ENCODE measurements at regions not wholly inside any gene's neighbourhood (a gene's known extent, or its start where the extent isn't known, plus 50 kb on each side); places are given as distances from the start of the nearest gene placed in this dataset.

DNA sequence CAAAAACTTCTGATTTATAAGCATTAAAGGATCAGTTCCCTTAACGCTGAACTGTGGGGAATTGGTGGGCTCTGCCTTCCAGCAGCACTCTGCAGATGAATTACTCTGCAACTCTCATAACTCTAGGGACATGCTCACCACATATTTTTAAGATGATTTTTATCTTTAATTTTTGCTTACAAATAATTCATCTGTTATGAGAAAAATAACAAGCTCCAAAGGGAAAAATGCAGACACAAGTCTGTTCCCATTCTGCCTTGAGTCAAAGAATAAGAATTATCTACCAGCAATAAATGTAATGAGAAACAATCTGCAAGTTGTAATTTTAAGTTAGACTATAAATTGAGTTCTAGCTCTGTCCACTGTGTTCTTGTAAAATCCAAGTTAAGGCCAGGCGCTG, 133.1 kb upstream of the MDM1 start:
- Histone ChIP-seq H3K36me3 (ENCODE audit: control insufficient read depth in 2 of 2, insufficient read depth in 1 of 2, low read length in 2 of 2) (no peaks in the 10 kb centered on the region), H3K9me3 (ENCODE audit: control insufficient read depth, insufficient read depth, low read depth, low read length) (no peaks in the 10 kb centered on the region), H3K4me1 (ENCODE audit: control insufficient read depth, insufficient read depth, low read length) (no peaks in the 10 kb centered on the region), H3K4me3 (ENCODE audit: low read depth, low read length) (no peak overlapping the region), H3K27ac (ENCODE audit: extremely low read depth, low read depth, low read length) (no peak overlapping the region)
- CTCF ChIA-PET = interaction anchor here (0.7 kb wide), 1 partner anchor 11 kb away, joined by 3 read pairs; no protein-coding TSS in a partner anchor
- POLR2A ChIA-PET = no interaction called here
- no peak for TF ChIP-seq ZNF292 (tag by site-specific recombination; IDR thresholded peaks at IDR 0.05; ENCODE audit: borderline replicate concordance, low read depth)
- TF ChIP-seq, protein P1, sequence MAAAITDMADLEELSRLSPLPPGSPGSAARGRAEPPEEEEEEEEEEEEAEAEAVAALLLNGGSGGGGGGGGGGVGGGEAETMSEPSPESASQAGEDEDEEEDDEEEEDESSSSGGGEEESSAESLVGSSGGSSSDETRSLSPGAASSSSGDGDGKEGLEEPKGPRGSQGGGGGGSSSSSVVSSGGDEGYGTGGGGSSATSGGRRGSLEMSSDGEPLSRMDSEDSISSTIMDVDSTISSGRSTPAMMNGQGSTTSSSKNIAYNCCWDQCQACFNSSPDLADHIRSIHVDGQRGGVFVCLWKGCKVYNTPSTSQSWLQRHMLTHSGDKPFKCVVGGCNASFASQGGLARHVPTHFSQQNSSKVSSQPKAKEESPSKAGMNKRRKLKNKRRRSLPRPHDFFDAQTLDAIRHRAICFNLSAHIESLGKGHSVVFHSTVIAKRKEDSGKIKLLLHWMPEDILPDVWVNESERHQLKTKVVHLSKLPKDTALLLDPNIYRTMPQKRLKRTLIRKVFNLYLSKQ (tag by site-specific recombination; IDR thresholded peaks at IDR 0.05; ENCODE audit: borderline replicate concordance) = no peak
- TF ChIP-seq ZBTB10 (tag by site-specific recombination; IDR thresholded peaks at IDR 0.05) = no peak
- no peak for TF ChIP-seq ZNF645 (tag by site-specific recombination; IDR thresholded peaks at IDR 0.05)
- no peak for TF ChIP-seq ZNF629 (tag by site-specific recombination; IDR thresholded peaks at IDR 0.05)
- TF ChIP-seq ZNF366 (tag by site-specific recombination; conservative IDR thresholded peaks at IDR 0.05) = no peak
- no peak for TF ChIP-seq ZNF701 (tag by site-specific recombination; IDR thresholded peaks at IDR 0.05)
- no peak for TF ChIP-seq ZNF423 (tag by site-specific recombination; IDR thresholded peaks at IDR 0.05)
- TF ChIP-seq GLIS2 (tag by site-specific recombination; IDR thresholded peaks at IDR 0.05) = no peak
- no peak for TF ChIP-seq ZNF132 (tag by site-specific recombination; IDR thresholded peaks at IDR 0.05; ENCODE audit: borderline replicate concordance)
- TF ChIP-seq ZNF239 (tag by site-specific recombination; IDR thresholded peaks at IDR 0.05) = no peak
- TF ChIP-seq ZNF48 (tag by site-specific recombination; IDR thresholded peaks at IDR 0.05) = no peak
- TF ChIP-seq TSHZ1 (tag by site-specific recombination; IDR thresholded peaks at IDR 0.05; ENCODE audit: borderline replicate concordance) = no peak
- no peak for TF ChIP-seq ZNF26 (tag by site-specific recombination; IDR thresholded peaks at IDR 0.05)
- no peak for TF ChIP-seq ZFP3 (tag by site-specific recombination; IDR thresholded peaks at IDR 0.05; ENCODE audit: low read depth)

- H3K4me1 ChIP-seq (ENCODE audit: control insufficient read depth, insufficient read depth, low read length) = no peaks in the 10 kb centered on the region
- H3K9me3 ChIP-seq (ENCODE audit: control insufficient read depth, insufficient read depth, low read depth, low read length) = no peaks in the 10 kb centered on the region
- ChIA-PET POLR2A (no interaction called here), CTCF (no interaction called here)
- H3K36me3 ChIP-seq (ENCODE audit: control insufficient read depth in 2 of 2, insufficient read depth in 1 of 2, low read length in 2 of 2) = no peaks in the 10 kb centered on the region
- no peak overlapping the region for H3K4me3 ChIP-seq (ENCODE audit: low read depth, low read length)
- H3K27ac ChIP-seq (ENCODE audit: extremely low read depth, low read depth, low read length) = no peak overlapping the region
- TF ChIP-seq ZBTB20 (tag by site-specific recombination; IDR thresholded peaks at IDR 0.05) (no peak), TRIM28 (IDR thresholded peaks at IDR 0.05; ENCODE audit: borderline replicate concordance, low read length) (no peak), ZNF433 (tag by site-specific recombination; IDR thresholded peaks at IDR 0.05; ENCODE audit: low read depth) (no peak), ZIC2 (tag by site-specific recombination; IDR thresholded peaks at IDR 0.05) (no peak), ZNF549 (tag by site-specific recombination; IDR thresholded peaks at IDR 0.05) (no peak), ZNF624 (tag by site-specific recombination; IDR thresholded peaks at IDR 0.05) (no peak)
- TF ChIP-seq, protein P2, sequence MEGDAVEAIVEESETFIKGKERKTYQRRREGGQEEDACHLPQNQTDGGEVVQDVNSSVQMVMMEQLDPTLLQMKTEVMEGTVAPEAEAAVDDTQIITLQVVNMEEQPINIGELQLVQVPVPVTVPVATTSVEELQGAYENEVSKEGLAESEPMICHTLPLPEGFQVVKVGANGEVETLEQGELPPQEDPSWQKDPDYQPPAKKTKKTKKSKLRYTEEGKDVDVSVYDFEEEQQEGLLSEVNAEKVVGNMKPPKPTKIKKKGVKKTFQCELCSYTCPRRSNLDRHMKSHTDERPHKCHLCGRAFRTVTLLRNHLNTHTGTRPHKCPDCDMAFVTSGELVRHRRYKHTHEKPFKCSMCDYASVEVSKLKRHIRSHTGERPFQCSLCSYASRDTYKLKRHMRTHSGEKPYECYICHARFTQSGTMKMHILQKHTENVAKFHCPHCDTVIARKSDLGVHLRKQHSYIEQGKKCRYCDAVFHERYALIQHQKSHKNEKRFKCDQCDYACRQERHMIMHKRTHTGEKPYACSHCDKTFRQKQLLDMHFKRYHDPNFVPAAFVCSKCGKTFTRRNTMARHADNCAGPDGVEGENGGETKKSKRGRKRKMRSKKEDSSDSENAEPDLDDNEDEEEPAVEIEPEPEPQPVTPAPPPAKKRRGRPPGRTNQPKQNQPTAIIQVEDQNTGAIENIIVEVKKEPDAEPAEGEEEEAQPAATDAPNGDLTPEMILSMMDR (tag by site-specific recombination; IDR thresholded peaks at IDR 0.05) = no peak
- TF ChIP-seq, protein P3, sequence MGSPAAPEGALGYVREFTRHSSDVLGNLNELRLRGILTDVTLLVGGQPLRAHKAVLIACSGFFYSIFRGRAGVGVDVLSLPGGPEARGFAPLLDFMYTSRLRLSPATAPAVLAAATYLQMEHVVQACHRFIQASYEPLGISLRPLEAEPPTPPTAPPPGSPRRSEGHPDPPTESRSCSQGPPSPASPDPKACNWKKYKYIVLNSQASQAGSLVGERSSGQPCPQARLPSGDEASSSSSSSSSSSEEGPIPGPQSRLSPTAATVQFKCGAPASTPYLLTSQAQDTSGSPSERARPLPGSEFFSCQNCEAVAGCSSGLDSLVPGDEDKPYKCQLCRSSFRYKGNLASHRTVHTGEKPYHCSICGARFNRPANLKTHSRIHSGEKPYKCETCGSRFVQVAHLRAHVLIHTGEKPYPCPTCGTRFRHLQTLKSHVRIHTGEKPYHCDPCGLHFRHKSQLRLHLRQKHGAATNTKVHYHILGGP (tag by site-specific recombination; IDR thresholded peaks at IDR 0.05) = no peak
Measured at GRCh38 chr12:68467514-68467913, 135.4 kb upstream of the MDM1 start.

Measured in HEK293 (cell line).